HCT116 (cell line): ENCODE measurements at regions not wholly inside any gene's neighbourhood (a gene's known extent, or its start where the extent isn't known, plus 50 kb on each side); places are given as distances from the start of the nearest gene placed in this dataset.

Experiments
- ATAC-seq: fragments of 200-7000 bp; cut with Tn5 transposase; 2 replicates; pipeline ENCODE4 v1.9.1; 2020; ENCODE audit warnings: mild to moderate bottlenecking, moderate library complexity
- BruUV-seq: library from RNA; stranded (reverse); fragments of 400-500 nt; replicated peaks from 2 replicates; lab custom pipeline; 2021; lab: Mats Ljungman, UMichigan
- CTCF ChIA-PET: fragments of 300-600 bp; sonication (Branson Sonifier 250); formaldehyde crosslinking; loops from one replicate; lab custom pipeline; 2021; ENCODE audit warnings: antibody characterized with exemption; lab: Charles Lee
- POLR2A ChIA-PET: fragments of 300-600, 350-600 bp; sonication (Branson Sonifier 250); formaldehyde crosslinking; loops from one replicate; lab custom pipeline; 2021; ENCODE audit warnings: antibody characterized with exemption; lab: Charles Lee
- RAD21 ChIA-PET, 2 experiments: fragments of 300-600 bp; sonication (Branson Sonifier 250); formaldehyde crosslinking; loops; one replicate each; lab custom pipeline; 2023; ENCODE audit warnings: low total read pairs in 2 of 2; ENCODE audit not compliant: uncharacterized antibody in 2 of 2, unreplicated experiment in 2 of 2, low non-redundant PET in 1 of 2; lab: Charles Lee
- DNase-seq: peaks from one replicate; pipeline ENCODE4 v3.0.0-alpha.2; 2010; ENCODE audit warnings: low read depth, low spot score
- H2AFZ ChIP-seq: fragments of 200-600 bp; shearing (Covaris generic), sonication (generic); 2 replicates; pipeline ENCODE4 v1.6.1; 2017; ENCODE audit warnings: low read depth, mixed run types, mixed read lengths, antibody characterized with exemption, low read length; ENCODE audit not compliant: poor library complexity, severe bottlenecking
- H3K27ac ChIP-seq: 2 replicates; pipeline ENCODE4 v1.5.1; 2012; ENCODE audit warnings: low read depth, low read length
- H3K27me3 ChIP-seq: fragments of 200-600 bp; sonication (generic); 2 replicates; pipeline ENCODE4 v1.6.1; 2016; ENCODE audit warnings: mixed run types, low read length, mixed read lengths; ENCODE audit not compliant: insufficient read depth
- H3K36me3 ChIP-seq, 2 experiments: fragments of 200-500 bp in 1 of 2; fragments of 200-600 bp in 1 of 2; sonication (Bioruptor generic) in 1 of 2; sonication (generic) in 1 of 2; 2 replicates each; pipeline versions ENCODE4 v1.5.1 to v1.6.1; 2014 to 2016; ENCODE audit warnings: low read length in 2 of 2, inconsistent platforms in 1 of 2, mixed read lengths in 1 of 2, mixed run types in 1 of 2; ENCODE audit not compliant: insufficient read depth in 2 of 2, control insufficient read depth in 1 of 2
- H3K4me1 ChIP-seq, 2 experiments: fragments of 200-600 bp in 1 of 2; sonication (generic) in 1 of 2; 2 replicates each; pipeline versions ENCODE4 v1.5.1 to v1.6.1; 2012 to 2017; ENCODE audit warnings: low read length in 2 of 2, inconsistent platforms in 1 of 2, mild to moderate bottlenecking in 1 of 2, mixed read lengths in 1 of 2, mixed run types in 1 of 2, moderate library complexity in 1 of 2; ENCODE audit not compliant: insufficient read depth in 2 of 2, control insufficient read depth in 1 of 2
- H3K4me2 ChIP-seq: fragments of 200-600 bp; sonication (generic); 2 replicates; pipeline ENCODE4 v1.6.1; 2017; ENCODE audit warnings: mixed run types, low read length, mixed read lengths
- H3K4me3 ChIP-seq, 2 experiments: fragments of 200-600 bp in 1 of 2; sonication (generic) in 1 of 2; replicated peaks in 1 of 2; 2 replicates each; pipeline ENCODE4 v1.5.1; 2011 to 2016; ENCODE audit warnings: low read length in 2 of 2, control low read depth in 1 of 2, low read depth in 1 of 2, mild to moderate bottlenecking in 1 of 2, mixed read lengths in 1 of 2, mixed run types in 1 of 2
- H3K79me2 ChIP-seq: fragments of 200-600 bp; sonication (generic); 2 replicates; pipeline ENCODE4 v1.6.1; 2017; ENCODE audit warnings: mild to moderate bottlenecking, mixed run types, low read length, moderate library complexity, mixed read lengths; ENCODE audit not compliant: insufficient read depth
- H3K9ac ChIP-seq: fragments of 200-600 bp; sonication (generic); 2 replicates; pipeline ENCODE4 v1.6.1; 2016; ENCODE audit warnings: low read length, mixed read lengths
- H3K9me2 ChIP-seq: fragments of 200-600 bp; sonication (generic), shearing (Covaris generic); 2 replicates; pipeline ENCODE4 v1.6.1; 2017; ENCODE audit warnings: mixed run types, mild to moderate bottlenecking, moderate library complexity; ENCODE audit not compliant: insufficient read depth
- H3K9me3 ChIP-seq, 2 experiments: fragments of 200-500 bp in 1 of 2; fragments of 200-600 bp in 1 of 2; sonication (Bioruptor generic) in 1 of 2; sonication (generic) in 1 of 2; 2 replicates each; pipeline ENCODE4 v1.6.1; 2014 to 2017; ENCODE audit warnings: low read length in 2 of 2, mixed read lengths in 2 of 2, inconsistent platforms in 1 of 2, low read depth in 1 of 2, mild to moderate bottlenecking in 1 of 2, mixed run types in 1 of 2, moderate library complexity in 1 of 2; ENCODE audit not compliant: control insufficient read depth in 1 of 2, insufficient read depth in 1 of 2
- H4K20me1 ChIP-seq: fragments of 200-600 bp; sonication (generic), shearing (Covaris generic); 2 replicates; pipeline ENCODE4 v1.6.1; 2017; ENCODE audit warnings: mixed run types, mild to moderate bottlenecking, moderate library complexity; ENCODE audit not compliant: insufficient read depth
- ATF3 ChIP-seq: IDR thresholded peaks from 2 replicates; pipeline ENCODE4 v1.6.1; 2012
- CBX3 ChIP-seq: IDR thresholded peaks from 2 replicates; pipeline ENCODE4 v1.6.1; 2012; ENCODE audit warnings: low read depth
- CEBPB ChIP-seq: IDR thresholded peaks from 2 replicates; pipeline ENCODE4 v1.6.1; 2012; ENCODE audit warnings: low read depth
- CTCF ChIP-seq, 3 experiments: fragments of 200-600 bp in 1 of 3; sonication (generic) in 1 of 3; IDR thresholded peaks in 2 of 3; conservative IDR thresholded peaks in 1 of 3; 2 replicates each; pipeline ENCODE4 v1.5.1; 2012 to 2017; ENCODE audit warnings: low read depth in 2 of 3, low read length in 2 of 3, antibody characterized with exemption in 1 of 3, borderline replicate concordance in 1 of 3, control low read depth in 1 of 3, mild to moderate bottlenecking in 1 of 3, mixed read lengths in 1 of 3, mixed run types in 1 of 3, moderate library complexity in 1 of 3; ENCODE audit not compliant: insufficient read depth in 1 of 3
- ELF1 ChIP-seq: IDR thresholded peaks from 2 replicates; pipeline ENCODE4 v1.6.1; 2012; ENCODE audit warnings: low read depth, borderline replicate concordance
- EZH2 ChIP-seq: fragments of 200-600 bp; sonication (generic); IDR thresholded peaks from 2 replicates; pipeline ENCODE4 v1.6.1; 2017; ENCODE audit warnings: antibody characterized with exemption, mixed run types
- FOSL1 ChIP-seq: IDR thresholded peaks from 2 replicates; pipeline ENCODE4 v1.6.1; 2012; ENCODE audit warnings: low read depth
- JUND ChIP-seq: IDR thresholded peaks from 2 replicates; pipeline ENCODE4 v1.6.1; 2012
- MAX ChIP-seq: IDR thresholded peaks from 2 replicates; pipeline ENCODE4 v1.6.1; 2012
- RAD21 ChIP-seq: IDR thresholded peaks from 2 replicates; pipeline ENCODE4 v1.6.1; 2012; ENCODE audit warnings: low read depth, mild to moderate bottlenecking
- SP1 ChIP-seq: IDR thresholded peaks from 2 replicates; pipeline ENCODE4 v1.6.1; 2012; ENCODE audit warnings: low read depth
- TCF7L2 ChIP-seq: IDR thresholded peaks from 2 replicates; pipeline ENCODE4 v1.7.0; 2011; ENCODE audit warnings: borderline replicate concordance, inconsistent platforms; ENCODE audit not compliant: insufficient read depth, insufficient read length; ENCODE audit errors: extremely low read depth
- YY1 ChIP-seq: IDR thresholded peaks from 2 replicates; pipeline ENCODE4 v1.6.1; 2011; ENCODE audit warnings: low read length, low read depth, moderate library complexity, mild to moderate bottlenecking; ENCODE audit not compliant: insufficient replicate concordance; ENCODE audit errors: extremely low read depth
- ZBTB33 ChIP-seq: IDR thresholded peaks from 2 replicates; pipeline ENCODE4 v1.6.1; 2011; ENCODE audit warnings: mild to moderate bottlenecking, low read length, moderate library complexity; ENCODE audit not compliant: insufficient replicate concordance; ENCODE audit errors: extremely low read depth
- ZFX ChIP-seq: fragments of 450-650 bp; IDR thresholded peaks from 2 replicates; pipeline ENCODE4 v1.6.1; 2017
- intact Hi-C: fragments of 100-400 bp; cut with micrococcal nuclease; formaldehyde crosslinking; loops from 2 replicates; pipeline ENCODE4 v1.10.0; 2022

- DNase-seq = no peak
- Histone ChIP-seq H3K9me2 (no peaks in the 10 kb centered on the region), H3K4me3 (no peak overlapping the region), H3K9me3 (no peaks in the 10 kb centered on the region), H2AFZ (no peak overlapping the region), H3K27ac (no peak overlapping the region), H3K27me3 (no peaks in the 10 kb centered on the region), H4K20me1 (no peaks in the 10 kb centered on the region), H3K36me3 (no peaks in the 10 kb centered on the region), H3K4me2 (no peak overlapping the region), H3K9ac (no peak overlapping the region), H3K4me1 (no peaks in the 10 kb centered on the region), H3K79me2 (no peaks in the 10 kb centered on the region)
- no peak for ATAC-seq
- TF ChIP-seq FOSL1 (no peak), CTCF (IDR thresholded peaks at IDR 0.05 in 2 of 3, conservative IDR thresholded peaks at IDR 0.05 in 1 of 3; ENCODE audit: borderline replicate concordance in 1 of 3, insufficient read depth in 1 of 3, low read depth in 2 of 3, low read length in 2 of 3) (no peak), SP1 (no peak), CEBPB (no peak), JUND (no peak), CBX3 (no peak), MAX (no peak), ATF3 (no peak), RAD21 (no peak), YY1 (no peak), ZFX (no peak), EZH2 (no peak), ELF1 (no peak), ZBTB33 (no peak), TCF7L2 (no peak)
- BruUV-seq = no TSS peak
- POLR2A ChIA-PET = no interaction called here
- RAD21 ChIA-PET = no interaction called here
- intact Hi-C loops = no loop called here
- CTCF ChIA-PET = no interaction called here
Measured at GRCh38 chr4:183790661-183791060, 114.4 kb upstream of the STOX2 start.
